Stimulated activated CD4-positive, alpha-beta T cell treated with anti-CD3 and anti-CD28 coated beads, TNF-alpha, amount 100 ng/mL, for 24 hours (primary cell): ENCODE measurements at regions not wholly inside any gene's neighbourhood (a gene's known extent, or its start where the extent isn't known, plus 50 kb on each side); places are given as distances from the start of the nearest gene placed in this dataset.
"Not testable (repeated sequence)": the region's sequence is repeated elsewhere in the genome, so short reads cannot be mapped to it uniquely, and the experiment has no call there.

Experiments
- DNase-seq, 3 experiments: peaks; one replicate each; pipeline ENCODE4 v3.0.0-alpha.2; 2020; ENCODE audit warnings: low read depth in 3 of 3

DNA sequence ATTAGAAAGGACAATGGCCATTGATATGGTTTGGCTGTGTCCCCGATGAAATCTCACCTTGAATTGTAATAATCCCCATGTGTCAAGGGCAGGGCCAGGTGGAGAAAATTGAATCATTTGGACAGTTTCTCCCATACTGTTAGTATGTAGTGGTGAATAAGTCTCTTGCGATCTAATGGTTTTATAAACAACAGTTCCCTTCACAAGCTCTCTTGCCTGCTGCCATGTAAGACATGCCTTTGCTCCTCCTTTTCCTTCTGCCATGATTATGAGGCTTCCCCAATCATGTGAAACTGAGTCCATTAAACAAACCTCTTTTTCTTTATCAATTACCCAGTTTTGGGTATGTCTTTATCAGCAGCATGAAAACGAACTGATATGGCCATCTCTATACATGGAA, 302.7 kb downstream of the SFMBT2 start:
- no peak for DNase-seq

DNA sequence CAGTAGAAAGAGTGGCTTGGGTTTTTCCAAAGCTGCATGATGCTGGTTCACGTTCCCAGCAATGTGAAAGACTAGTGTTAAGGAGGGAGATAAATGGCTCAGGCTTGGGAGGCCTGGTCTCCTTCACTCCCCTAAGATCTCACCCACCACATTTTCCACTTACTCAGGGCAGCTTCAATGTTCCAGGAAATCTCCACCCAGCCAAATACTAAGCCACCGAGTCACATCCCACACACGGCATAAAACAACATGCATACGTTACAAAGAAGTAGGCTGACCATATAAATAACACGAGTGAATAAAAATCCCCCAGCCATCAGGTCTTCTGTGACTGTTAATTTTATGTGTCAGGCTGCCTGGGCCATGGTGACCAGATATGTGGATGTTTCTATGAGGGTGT, 303.5 kb downstream of the SFMBT2 start:
- DNase-seq = no peak

GRCh38 chr10:7104379-7104778, 306.5 kb downstream of the SFMBT2 start:
- DNase-seq = not testable (repeated sequence)

DNA sequence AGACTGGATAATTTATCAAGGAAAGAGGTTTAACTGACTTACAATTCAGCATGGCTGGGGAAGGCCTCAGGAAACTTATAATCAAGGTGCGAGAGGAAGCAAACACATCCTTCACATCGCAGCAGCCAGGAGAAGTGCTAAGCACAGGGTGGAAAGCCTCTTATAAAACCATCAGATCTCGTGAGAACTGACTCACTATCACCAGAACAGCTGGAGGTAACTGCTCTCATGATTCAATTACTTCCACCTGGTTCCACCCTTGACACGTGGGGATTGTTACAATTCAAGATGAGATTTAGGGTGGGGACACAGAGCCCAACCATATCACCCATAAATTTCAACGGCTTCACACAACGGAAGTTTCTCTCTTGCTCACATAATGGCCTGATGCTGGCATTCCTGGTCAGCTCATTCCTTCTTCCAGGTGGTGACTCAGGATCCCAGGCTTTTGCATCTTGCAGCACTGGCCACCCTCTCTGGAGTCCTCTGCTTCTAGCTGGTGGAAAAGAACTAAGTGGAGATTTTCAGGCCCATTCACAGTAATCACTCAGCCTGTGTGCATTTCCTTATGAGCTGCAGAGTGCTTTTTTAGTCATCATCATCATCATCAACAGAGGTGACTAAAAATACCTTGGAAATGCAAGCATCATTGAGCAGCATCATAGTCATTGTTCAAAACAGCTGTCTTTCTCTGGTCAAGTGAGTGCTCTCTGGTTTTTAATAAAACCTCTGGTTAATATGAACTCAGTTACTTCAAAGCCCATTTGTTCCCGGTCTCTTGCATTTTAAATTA, 308.1 kb downstream of the SFMBT2 start:
- DNase-seq = no peak

- DNase-seq = no peak
Measured at GRCh38 chr10:7102084-7102483, 308.8 kb downstream of the SFMBT2 start.

GRCh38 chr10:7101451-7101850, 309.4 kb downstream of the SFMBT2 start:
- DNase-seq = no peak

GRCh38 chr10:7100032-7100702, 310.7 kb downstream of the SFMBT2 start:
- no peak for DNase-seq

- no peak for DNase-seq
Measured at GRCh38 chr10:7098160-7098762, 312.6 kb downstream of the SFMBT2 start.

DNA sequence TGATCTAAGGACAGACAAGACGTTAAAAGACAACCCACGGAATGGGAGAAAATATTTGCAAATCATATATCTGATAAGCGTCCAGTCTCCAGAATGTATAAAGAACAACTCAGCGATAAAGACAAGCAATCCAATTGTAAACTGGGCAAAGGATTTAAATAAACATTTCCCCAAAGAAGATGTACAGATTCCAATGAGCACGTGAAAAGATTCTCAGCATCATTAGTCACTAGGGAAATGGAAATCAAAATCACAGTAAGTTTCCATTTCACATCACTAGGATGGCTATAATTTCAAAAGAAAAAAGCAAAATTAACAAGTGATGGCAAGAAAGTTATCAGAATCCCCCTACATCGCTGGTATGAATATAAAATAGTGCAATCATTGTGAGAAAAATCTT, 316.1 kb downstream of the SFMBT2 start:
- no peak for DNase-seq

DNA sequence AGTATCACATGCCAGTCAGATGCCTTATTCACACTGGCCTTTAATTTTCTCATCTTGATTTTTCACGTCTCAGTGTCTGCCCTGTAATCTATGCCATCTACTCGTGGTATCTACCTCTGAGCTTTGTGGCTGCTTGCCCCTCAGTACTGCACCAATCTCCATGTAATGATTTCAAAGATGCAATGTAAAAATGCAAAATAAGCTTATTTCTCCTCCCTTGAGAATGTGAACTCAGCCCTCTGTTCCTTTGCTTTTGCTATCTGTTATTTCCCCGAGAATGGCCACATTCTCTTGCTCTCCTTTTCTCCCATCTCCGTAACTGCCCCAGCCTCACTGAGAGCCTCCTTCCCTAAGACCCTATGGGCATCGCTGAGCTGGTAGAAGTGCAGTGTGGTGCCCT, 317.5 kb downstream of the SFMBT2 start:
- no peak for DNase-seq

DNA sequence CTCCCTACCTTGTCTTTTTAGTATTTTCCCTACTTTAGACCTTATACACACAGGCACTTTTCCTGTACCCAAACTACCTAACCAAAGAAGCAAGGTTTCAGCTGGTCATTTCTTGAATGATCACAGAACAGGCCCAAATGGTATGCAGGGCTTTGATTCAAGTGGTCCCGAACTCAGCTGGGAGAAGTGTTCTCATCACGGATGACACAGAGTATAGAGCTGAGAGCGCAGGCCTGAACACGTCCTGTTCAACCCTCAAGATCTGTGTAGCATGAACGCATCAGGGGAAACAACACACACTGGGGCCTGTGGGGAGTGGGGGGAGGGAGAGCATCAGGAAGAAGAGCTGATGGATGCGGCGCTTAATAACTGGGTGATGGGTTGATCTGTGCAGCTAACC, 318.2 kb downstream of the SFMBT2 start:
- DNase-seq = no peak

- DNase-seq = no peak
Measured at GRCh38 chr10:7090529-7090928, 320.3 kb downstream of the SFMBT2 start.

DNA sequence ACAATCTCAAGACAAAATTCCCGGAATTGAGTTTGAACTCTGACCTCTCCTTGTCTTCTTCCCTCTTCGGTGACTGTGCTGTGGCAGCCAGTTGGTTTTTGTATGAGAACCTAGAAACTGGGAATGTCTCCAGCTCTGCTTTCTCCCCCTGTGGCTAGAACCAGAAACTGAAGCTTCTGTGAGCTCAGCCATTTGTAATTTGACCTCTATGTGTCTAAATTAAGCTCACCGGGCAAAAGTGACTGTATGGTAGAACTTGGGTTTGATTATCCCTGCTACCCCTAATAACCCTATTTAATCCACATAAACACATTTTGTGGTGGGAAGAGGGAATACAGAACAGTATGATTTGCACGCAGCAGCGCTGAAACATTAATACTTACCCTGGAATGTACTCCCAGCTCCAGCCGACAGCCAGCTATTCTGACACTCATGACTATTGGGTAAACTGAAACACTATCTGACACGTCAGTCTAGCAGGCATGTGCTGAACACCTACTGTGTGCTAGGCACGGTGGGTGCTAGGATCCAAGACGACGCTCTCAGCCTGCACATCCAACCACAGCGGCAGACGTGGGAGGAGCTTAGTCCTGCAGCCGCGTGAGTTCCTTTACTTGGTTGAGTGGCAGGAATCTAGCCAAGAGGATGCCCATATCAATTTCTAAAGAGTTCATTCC, 324.8 kb downstream of the SFMBT2 start:
- DNase-seq = no peak

GRCh38 chr10:7085147-7085912, 325.5 kb downstream of the SFMBT2 start:
- no peak for DNase-seq

DNA sequence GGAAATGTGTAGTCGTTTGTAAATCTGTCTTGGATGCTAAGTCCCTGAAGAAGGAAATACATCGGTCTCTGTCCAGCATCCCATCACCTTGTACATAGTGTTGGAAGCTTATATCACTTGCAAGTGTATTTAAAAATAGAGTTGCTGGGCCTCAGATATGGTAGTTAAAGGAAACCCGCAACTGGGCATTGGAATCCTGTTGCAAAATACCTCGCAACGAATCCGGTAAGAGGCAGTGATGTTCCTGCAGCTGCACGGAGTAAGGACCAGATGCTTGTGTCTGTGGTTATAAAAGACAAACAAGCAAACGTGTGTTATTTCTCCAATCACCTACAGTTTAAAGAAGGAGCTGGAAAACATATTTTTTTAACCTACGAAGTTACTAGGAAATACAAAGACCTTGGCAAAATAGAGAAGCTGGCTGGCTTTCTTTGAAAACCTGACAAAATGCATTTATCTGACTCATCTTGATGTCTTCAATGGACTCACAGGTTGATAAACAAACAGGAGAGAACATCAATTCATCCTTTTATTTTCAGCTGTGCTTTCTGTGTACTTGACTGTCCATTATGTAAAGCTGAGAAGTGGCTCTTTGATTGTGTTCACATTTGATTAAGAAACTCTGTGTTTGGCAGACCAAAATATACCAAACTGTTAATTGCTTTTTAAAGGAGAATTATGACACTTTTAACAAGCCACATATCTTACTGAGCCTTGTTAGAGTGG, 326.4 kb downstream of the SFMBT2 start:
- no peak for DNase-seq

DNA sequence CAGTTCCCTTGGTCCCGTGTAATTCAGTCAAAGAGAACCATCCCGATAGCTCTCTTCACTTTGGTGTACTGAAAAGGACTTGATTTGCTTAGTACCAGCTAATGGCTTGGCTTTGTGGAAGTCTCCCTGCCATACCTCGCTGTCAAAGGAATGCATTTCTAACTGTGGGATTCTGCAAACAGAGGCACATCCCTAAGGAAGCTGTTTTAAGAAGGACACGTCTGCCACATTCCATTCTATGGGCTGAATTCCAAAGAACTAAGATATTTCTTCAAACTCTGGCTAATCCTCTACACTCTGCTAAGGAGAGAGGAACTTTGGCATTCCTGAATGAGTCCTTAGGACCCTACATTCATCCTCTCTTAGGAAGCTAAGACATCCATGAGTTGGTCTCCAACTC, 327.9 kb downstream of the SFMBT2 start:
- no peak for DNase-seq

DNA sequence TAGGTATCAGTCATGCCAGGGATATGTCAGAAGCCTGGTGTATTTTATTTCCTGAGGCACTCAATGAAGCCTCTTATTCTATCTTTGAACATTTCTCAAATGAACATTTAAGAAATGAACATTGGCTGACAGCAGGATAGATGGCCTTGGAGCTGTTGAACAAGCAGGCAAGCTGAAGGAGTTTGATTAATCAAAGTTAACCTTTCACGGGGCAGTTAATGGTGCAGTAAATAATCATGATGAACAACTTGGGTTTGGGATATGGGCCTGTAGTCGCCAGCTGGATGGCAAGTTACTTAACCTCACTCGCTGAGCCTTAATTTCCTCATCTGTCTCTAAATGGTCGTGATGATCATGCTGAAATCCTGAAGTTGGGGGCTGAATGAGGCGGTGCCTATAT, 333.0 kb downstream of the SFMBT2 start:
- no peak for DNase-seq

DNA sequence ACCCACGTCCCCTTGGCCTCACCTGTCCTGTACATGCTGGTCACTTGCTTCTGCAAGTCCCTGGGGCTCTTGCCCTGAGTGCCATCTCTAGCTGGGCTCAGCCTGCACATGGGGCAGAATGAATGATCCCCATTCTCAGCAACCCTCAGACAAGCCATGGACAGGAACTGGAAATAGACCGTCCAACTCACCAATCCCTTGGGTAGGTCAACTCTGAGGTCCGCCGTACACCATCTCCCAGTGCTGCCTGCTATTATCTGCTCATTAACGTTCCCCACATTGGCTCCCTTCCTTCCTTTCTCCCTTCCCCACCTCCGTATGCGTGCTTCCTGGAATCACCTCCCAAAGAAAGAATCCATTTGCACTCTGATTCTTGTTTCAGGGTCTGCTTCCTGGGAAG, 335.0 kb downstream of the SFMBT2 start:
- DNase-seq = no peak

DNA sequence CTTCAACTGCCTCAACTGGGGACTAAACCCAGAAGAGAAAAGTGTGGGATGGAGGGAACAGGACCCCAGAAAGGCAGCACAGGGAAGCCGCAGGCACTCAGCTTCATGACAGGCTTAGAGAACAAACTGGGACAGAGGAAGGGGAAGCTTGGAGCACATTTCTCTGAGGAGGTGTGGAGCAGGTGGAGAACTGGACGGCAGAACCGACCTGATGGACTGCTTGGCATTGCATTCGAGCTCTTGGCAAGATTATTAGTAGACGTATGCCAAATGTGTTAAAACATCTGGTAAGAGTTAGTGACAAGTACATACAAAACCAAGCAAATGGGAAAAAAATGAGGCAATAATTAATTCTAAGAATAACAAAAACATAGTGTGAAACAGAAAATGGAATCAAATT, 335.7 kb downstream of the SFMBT2 start:
- no peak for DNase-seq

DNA sequence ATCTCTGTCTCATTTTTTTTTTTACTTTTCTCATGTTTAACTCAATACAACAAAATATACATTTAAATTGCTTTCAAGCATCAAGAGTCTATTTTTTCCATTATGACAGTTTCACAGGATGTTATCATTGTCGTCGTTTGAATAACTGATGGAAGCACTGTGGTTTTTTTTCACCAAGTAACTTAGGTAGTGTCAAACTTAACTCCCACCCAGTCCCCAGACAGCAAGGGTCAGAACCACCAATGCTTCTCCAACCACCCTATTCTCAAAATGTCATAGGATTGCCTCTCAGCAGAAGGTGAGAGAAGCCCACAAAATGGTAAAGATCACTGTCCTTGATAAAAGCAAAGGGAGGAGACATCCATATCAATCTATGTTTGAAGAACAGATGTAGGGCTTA, 339.4 kb downstream of the SFMBT2 start:
- no peak for DNase-seq

- DNase-seq = no peak
Measured at GRCh38 chr10:7070950-7071349, 339.9 kb downstream of the SFMBT2 start.
